Neuron (in vitro differentiated cells): ENCODE measurements at regions not wholly inside any gene's neighbourhood (a gene's known extent, or its start where the extent isn't known, plus 50 kb on each side); places are given as distances from the start of the nearest gene placed in this dataset.

Experiments
- H2AFZ ChIP-seq: one replicate; pipeline ENCODE4 v1.6.1; 2013; ENCODE audit warnings: low read depth, mild to moderate bottlenecking, inconsistent platforms, low read length, moderate library complexity
- H3K27me3 ChIP-seq: one replicate; pipeline ENCODE4 v1.6.1; 2013; ENCODE audit warnings: low read length; ENCODE audit not compliant: insufficient read depth
- H3K36me3 ChIP-seq: one replicate; pipeline ENCODE4 v1.6.1; 2013; ENCODE audit warnings: low read length; ENCODE audit not compliant: insufficient read depth
- H3K4me1 ChIP-seq: one replicate; pipeline ENCODE4 v1.6.1; 2013; ENCODE audit warnings: low read length; ENCODE audit not compliant: insufficient read depth
- H3K4me3 ChIP-seq: 2 replicates; pipeline ENCODE4 v1.5.1; 2013; ENCODE audit warnings: mild to moderate bottlenecking, low read length, moderate library complexity
- H3K9me3 ChIP-seq: one replicate; pipeline ENCODE4 v1.6.1; 2013; ENCODE audit warnings: low read length

DNA sequence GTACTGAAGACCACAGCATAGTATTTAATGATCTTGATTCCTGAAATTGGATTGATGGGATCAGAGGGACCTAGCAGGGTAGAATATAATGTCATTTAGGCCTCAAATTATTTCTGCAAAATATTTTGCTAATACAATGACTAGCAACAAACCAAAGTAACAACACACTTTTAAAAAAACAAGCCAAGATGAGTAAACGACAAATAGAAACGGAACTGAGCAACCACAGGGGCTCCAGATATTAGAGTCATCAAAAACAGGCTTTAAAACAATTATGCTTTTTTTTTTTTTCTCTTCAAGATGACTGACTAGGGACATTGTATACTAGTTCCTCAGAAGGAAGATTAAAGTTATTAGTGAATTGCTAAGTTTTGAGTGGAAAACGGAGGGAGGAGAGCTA lies 447.1 kb upstream of the MMADHC start:
- Histone ChIP-seq H3K4me1 (no peaks in the 10 kb centered on the region), H3K36me3 (no peaks in the 10 kb centered on the region), H2AFZ (no peak overlapping the region), H3K27me3 (no peaks in the 10 kb centered on the region), H3K4me3 (no peak overlapping the region), H3K9me3 (no peaks in the 10 kb centered on the region)

DNA sequence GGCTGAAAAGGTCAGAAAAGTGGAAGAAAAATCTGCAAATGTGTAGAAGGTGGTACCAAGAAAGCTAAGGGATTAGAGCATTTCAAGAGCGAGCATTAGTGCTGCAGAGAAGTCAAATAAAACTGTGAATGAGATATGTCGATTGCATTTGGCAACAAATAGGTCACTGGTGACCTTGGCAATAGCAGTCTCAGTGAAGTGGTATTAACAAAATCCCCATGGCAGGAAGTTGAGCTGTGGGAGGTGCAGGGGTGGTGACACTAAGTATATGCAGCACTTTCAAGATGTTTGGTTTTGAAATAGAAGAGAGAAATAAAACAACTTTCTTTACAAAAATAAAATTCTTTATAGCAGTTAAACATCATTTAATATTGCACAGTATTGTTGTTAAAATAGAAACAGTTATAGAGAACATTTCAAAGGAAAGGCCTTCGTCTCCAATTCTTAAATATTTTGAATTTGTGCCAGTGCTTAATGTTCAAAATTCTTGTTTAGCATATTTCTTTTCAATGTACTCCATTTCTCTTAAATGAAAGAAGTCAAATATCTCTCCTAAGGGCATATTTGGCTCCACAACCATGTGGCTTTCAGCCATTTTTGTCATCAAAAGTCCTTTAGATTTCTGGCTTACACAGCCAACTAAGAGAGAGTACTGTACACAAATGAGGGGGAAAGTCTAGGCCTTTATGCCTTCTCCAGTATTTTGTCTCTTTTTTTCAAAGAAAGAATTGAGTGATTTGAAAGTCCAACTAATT lies 443.0 kb upstream of the MMADHC start:
- Histone ChIP-seq H2AFZ (no peak overlapping the region), H3K4me3 (no peak overlapping the region), H3K9me3 (no peaks in the 10 kb centered on the region), H3K4me1 (peaks cover 5% of the 10 kb centered on the region), H3K27me3 (no peaks in the 10 kb centered on the region), H3K36me3 (no peaks in the 10 kb centered on the region)

DNA sequence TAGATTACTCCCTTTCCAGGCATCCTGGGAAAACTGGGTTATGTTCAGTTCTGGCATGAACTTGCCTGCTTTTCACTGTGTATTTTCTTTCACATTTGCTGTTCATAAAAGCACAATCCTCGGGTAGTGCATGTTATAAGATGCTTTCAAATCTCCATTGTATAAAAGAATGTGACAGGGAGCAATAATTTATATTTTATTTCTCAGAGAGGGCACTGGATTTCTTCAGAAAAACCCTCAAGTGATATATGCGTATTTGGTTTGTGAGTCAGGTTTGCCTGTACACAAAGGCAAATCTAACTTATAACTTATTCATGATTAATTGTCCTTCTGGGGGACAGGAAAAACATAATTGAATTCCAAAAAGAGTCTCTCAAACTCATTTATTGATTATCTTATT lies 440.7 kb upstream of the MMADHC start:
- Histone ChIP-seq H2AFZ (no peak overlapping the region), H3K4me3 (no peak overlapping the region), H3K4me1 (peaks cover 5% of the 10 kb centered on the region), H3K27me3 (no peaks in the 10 kb centered on the region), H3K36me3 (no peaks in the 10 kb centered on the region), H3K9me3 (no peaks in the 10 kb centered on the region)

- Histone ChIP-seq H3K9me3 (no peaks in the 10 kb centered on the region), H3K4me3 (no peak overlapping the region), H3K36me3 (no peaks in the 10 kb centered on the region), H3K4me1 (peaks cover 5% of the 10 kb centered on the region), H3K27me3 (no peaks in the 10 kb centered on the region), H2AFZ (no peak overlapping the region)
Observed at GRCh38 chr2:150027164-150027563, 439.6 kb upstream of the MMADHC start.

GRCh38 chr2:150023663-150024062 lies 436.1 kb upstream of the MMADHC start:
- Histone ChIP-seq H3K4me3 (no peak overlapping the region), H2AFZ (no peak overlapping the region), H3K4me1 (peaks cover 5% of the 10 kb centered on the region), H3K27me3 (no peaks in the 10 kb centered on the region), H3K36me3 (no peaks in the 10 kb centered on the region), H3K9me3 (no peaks in the 10 kb centered on the region)

DNA sequence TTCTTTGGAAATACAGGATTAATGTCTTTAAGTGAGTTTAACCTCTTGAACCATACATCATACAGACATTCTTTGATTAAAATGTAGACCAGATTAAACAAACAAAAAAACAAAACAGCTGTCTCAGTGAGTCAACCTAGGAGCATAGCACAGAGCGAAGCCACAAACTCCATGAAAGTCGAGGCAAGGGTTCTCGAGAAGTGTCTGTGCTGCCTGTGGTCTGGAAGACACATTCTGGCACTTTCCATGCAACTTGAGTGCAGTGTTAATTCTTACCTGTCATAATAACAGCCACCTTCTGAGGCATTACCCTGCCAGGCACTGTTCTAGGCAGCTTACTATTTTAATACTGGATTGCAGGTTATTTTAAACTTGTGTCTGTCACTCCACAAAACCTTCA lies 435.5 kb upstream of the MMADHC start:
- peaks cover 2% of the 10 kb centered on the region for H3K4me1 ChIP-seq
- no peaks in the 10 kb centered on the region for H3K9me3 ChIP-seq
- no peak overlapping the region for H3K4me3 ChIP-seq
- H2AFZ ChIP-seq: no peak overlapping the region
- no peaks in the 10 kb centered on the region for H3K27me3 ChIP-seq
- no peaks in the 10 kb centered on the region for H3K36me3 ChIP-seq

- H3K4me1 ChIP-seq: no peaks in the 10 kb centered on the region
- H3K9me3 ChIP-seq: no peaks in the 10 kb centered on the region
- no peak overlapping the region for H3K4me3 ChIP-seq
- H2AFZ ChIP-seq: no peak overlapping the region
- H3K27me3 ChIP-seq: no peaks in the 10 kb centered on the region
- no peaks in the 10 kb centered on the region for H3K36me3 ChIP-seq
Observed at GRCh38 chr2:150020937-150021673, 433.5 kb upstream of the MMADHC start.

DNA sequence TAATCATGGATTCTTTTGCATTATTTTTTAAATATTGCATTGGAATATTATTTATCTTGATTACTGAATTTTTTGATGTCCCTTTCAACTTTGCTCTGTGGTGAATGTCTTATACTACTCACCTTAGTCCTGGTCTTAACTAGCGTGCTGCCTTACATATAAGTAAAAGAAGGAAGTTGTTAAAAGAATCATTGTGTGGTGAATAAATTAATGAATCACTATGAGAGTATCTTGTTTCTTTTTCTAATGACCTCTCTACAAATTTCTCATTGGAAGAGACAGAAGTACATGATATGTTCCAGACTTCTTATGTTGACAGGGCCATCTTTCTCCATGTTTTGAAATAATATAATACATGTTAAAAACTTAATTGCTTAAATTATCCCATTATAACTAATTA lies 432.6 kb upstream of the MMADHC start:
- Histone ChIP-seq H3K9me3 (no peaks in the 10 kb centered on the region), H3K4me3 (no peak overlapping the region), H2AFZ (no peak overlapping the region), H3K4me1 (no peaks in the 10 kb centered on the region), H3K27me3 (no peaks in the 10 kb centered on the region), H3K36me3 (no peaks in the 10 kb centered on the region)

GRCh38 chr2:150019063-150019462 lies 431.5 kb upstream of the MMADHC start:
- H3K4me3 ChIP-seq: no peak overlapping the region
- H3K4me1 ChIP-seq: no peaks in the 10 kb centered on the region
- no peaks in the 10 kb centered on the region for H3K27me3 ChIP-seq
- no peaks in the 10 kb centered on the region for H3K36me3 ChIP-seq
- H3K9me3 ChIP-seq: no peaks in the 10 kb centered on the region
- no peak overlapping the region for H2AFZ ChIP-seq

- Histone ChIP-seq H2AFZ (peak overlapping the region; percentile 33), H3K4me3 (no peak overlapping the region), H3K4me1 (no peaks in the 10 kb centered on the region), H3K36me3 (no peaks in the 10 kb centered on the region), H3K27me3 (no peaks in the 10 kb centered on the region), H3K9me3 (no peaks in the 10 kb centered on the region)
Observed at GRCh38 chr2:150012986-150013385, 425.4 kb upstream of the MMADHC start.

GRCh38 chr2:150011161-150011730 lies 423.7 kb upstream of the MMADHC start:
- H3K9me3 ChIP-seq: no peaks in the 10 kb centered on the region
- no peak overlapping the region for H2AFZ ChIP-seq
- no peaks in the 10 kb centered on the region for H3K36me3 ChIP-seq
- H3K27me3 ChIP-seq: no peaks in the 10 kb centered on the region
- H3K4me1 ChIP-seq: no peaks in the 10 kb centered on the region
- no peak overlapping the region for H3K4me3 ChIP-seq

- Histone ChIP-seq H3K27me3 (no peaks in the 10 kb centered on the region), H3K4me3 (no peak overlapping the region), H3K4me1 (peaks cover under 1% of the 10 kb centered on the region), H3K36me3 (no peaks in the 10 kb centered on the region), H2AFZ (no peak overlapping the region), H3K9me3 (no peaks in the 10 kb centered on the region)
Observed at GRCh38 chr2:150008901-150009300, 421.3 kb upstream of the MMADHC start.

DNA sequence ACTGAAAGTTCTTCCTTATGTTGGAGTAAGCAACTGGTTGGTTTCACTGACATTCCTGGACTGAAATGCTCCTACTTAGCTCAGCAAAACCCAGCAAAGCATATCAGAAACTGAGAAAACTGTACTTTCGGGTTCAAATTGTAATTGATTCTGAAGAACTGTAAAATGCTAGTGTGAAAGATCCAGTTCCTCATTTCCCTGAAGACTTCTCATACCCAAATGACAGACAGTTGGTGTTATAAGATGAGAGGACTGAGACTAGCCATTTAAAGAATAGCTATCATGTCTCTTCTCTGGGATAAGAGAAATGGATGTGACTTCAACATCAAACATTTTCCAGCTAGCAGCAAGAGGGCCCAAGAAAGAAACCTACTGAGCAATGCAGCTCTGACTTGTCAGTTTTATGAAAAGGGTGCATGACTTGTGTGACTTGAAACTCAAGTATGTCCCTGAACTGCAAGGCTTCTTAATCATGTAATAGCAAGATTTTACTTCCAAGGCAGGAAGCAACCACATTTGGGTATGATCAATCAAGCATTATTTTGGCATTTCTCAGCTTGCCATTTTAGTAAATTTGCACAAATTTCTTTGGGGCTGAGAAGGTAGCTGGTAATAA lies 420.3 kb upstream of the MMADHC start:
- H3K27me3 ChIP-seq: no peaks in the 10 kb centered on the region

More for the DNA sequence above, 420.3 kb upstream of the MMADHC start:
- Histone ChIP-seq H2AFZ (no peak overlapping the region), H3K36me3 (no peaks in the 10 kb centered on the region), H3K4me3 (no peak overlapping the region), H3K9me3 (no peaks in the 10 kb centered on the region), H3K4me1 (peaks cover 7% of the 10 kb centered on the region)
